SK-N-MC (cell line): ENCODE measurements at regions not wholly inside any gene's neighbourhood (a gene's known extent, or its start where the extent isn't known, plus 50 kb on each side); places are given as distances from the start of the nearest gene placed in this dataset.

Experiments used
- EZH2 ChIP-seq: fragments of 200-600 bp; sonication (generic); IDR thresholded peaks from one replicate; pipeline ENCODE4 v1.6.1; 2017; ENCODE audit warnings: antibody characterized with exemption
- POLR2AphosphoS5 ChIP-seq: IDR thresholded peaks from 2 replicates; pipeline ENCODE4 v1.6.1; 2012; ENCODE audit warnings: mild to moderate bottlenecking, low read depth, low read length, borderline replicate concordance

DNA sequence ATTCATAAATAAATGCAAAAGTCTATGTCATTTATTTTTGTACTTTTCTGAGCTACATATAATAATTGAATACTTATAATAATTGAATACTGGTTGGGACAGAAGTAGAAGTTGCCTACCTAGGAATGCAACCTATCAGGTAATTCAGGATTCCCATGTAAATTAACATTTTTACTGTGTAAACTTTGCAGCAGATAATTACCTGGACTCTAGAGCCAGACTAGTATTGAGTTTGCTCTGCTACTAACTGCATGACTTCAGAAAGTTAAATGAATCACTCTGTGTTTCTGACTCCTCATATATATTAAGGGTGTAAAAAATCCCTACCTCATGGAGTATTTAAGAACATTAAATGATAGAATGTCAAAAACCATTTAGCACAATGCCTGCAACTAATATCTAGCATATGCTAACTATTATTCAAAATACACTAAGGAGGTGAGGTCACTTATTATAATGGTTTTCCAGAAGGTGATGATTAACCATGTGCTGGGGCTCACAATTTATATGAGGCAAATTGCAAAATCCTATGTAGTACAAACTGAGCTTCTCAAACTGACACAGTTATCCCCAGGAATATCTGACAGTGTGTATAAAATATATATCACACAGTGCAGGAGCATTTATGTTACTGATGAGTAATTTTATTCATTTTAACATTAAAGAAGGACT, 138.1 kb upstream of the ANO3 start:
- TF ChIP-seq POLR2AphosphoS5 (no peak), EZH2 (no peak)
